Activated T-helper 1 cell treated with anti-CD3 and anti-CD28 coated beads, Interleukin-2, amount 50 U/mL, for 16 hours (primary cell): ENCODE measurements at regions not wholly inside any gene's neighbourhood (a gene's known extent, or its start where the extent isn't known, plus 50 kb on each side); places are given as distances from the start of the nearest gene placed in this dataset.
"Not testable (repeated sequence)": the region's sequence is repeated elsewhere in the genome, so short reads cannot be mapped to it uniquely, and the experiment has no call there.

Experiments
- DNase-seq, 2 donors: peaks; one replicate each; pipeline ENCODE4 v3.0.0-alpha.2; 2020; ENCODE audit warnings: low read depth in 1 of 2, low spot score in 1 of 2

DNA sequence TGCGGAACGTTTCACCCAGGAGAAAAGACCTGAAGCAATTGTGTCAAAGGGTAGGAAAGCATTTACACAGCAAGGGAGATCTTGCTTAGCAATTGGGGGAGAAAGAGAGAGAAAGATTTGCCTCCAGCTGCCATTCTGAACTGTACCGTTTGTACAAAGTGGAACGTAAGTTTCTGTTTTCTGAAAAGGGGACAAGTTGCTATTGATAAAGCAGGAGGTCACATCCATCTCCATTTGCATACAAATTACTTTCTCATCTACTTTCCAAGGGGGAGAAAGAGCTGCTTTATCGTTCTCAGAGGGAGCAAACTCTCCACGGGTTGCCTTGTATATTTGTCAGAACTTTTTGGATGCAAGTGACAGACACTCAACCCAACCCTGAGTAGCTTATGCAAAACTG lies 92.0 kb upstream of the CARD11 start:
- no peak for DNase-seq

DNA sequence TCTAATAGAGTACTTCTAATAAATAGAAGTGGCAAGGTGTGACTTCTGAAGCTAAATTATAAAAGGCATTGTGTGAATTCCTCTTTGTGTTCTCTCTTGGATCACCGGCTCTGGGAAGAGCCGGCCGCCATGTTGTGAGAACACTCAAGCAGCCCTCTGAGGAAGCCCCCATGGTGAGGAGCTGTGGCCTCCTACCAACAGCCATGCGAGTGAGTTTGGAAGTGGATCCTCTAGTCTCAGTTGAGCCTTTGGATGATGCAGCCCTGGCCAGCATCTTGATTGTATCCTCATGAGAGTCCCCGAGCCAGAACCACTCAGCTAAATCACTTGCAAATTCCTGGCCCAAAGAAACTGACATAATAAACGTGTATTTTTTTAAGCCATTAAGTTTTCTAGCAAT lies 94.5 kb upstream of the CARD11 start:
- no peak for DNase-seq

DNA sequence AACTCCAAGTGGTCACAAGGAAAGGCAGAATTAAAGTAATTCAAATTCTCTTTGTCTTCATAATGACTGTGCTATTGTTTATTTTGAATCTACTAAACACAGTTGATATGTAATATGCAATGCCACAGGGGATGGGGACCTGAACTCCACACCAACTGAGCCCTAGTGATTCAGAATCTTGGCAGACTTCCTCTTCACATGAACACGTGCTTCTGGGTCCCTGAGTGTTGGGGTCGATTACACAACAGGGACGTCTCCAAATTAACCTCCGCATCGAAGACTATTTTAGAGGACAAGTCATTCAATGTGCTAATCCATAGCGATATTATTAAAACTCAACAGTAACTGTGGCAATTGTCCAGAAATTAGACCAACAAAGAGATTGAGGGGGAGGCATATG lies 95.3 kb upstream of the CARD11 start:
- no peak for DNase-seq

DNA sequence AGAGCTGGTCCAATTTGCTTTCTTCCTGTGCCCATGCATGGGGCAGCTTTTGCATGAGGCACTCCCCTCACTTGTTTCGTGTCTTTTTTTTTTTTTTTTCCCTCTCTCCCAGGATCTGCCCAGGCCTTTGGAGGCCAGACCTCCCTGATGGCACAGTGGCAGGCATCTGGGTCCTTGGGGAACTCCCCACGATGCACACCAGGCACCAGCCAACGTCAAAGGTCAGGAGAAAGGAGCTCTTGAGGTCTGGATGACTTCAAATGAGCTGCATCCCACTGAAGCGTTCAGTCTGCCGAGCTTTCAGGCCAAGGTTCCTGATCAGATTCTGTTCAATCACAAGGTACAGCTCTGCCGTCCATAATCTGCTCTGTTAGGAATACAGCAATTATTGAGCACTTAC lies 97.2 kb upstream of the CARD11 start:
- no peak for DNase-seq

DNA sequence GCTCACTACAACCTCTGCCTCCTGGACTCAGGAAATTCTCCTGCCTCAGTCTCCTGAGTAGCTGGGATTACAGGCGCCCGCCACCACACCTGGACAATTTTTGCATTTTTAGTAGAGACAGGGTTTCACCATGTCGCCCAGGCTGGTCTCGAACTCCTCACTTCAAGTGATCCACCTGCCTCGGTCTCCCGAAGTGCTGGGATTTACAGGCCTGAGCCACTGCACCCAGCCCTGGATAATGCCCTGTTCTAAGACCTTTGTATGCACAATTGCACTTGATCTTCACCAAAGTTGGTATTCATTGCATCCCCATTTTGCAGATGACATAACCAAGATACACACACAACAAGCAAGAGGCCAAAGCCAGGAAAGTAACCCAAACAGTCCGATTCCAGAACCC lies 97.7 kb upstream of the CARD11 start:
- no peak for DNase-seq

DNA sequence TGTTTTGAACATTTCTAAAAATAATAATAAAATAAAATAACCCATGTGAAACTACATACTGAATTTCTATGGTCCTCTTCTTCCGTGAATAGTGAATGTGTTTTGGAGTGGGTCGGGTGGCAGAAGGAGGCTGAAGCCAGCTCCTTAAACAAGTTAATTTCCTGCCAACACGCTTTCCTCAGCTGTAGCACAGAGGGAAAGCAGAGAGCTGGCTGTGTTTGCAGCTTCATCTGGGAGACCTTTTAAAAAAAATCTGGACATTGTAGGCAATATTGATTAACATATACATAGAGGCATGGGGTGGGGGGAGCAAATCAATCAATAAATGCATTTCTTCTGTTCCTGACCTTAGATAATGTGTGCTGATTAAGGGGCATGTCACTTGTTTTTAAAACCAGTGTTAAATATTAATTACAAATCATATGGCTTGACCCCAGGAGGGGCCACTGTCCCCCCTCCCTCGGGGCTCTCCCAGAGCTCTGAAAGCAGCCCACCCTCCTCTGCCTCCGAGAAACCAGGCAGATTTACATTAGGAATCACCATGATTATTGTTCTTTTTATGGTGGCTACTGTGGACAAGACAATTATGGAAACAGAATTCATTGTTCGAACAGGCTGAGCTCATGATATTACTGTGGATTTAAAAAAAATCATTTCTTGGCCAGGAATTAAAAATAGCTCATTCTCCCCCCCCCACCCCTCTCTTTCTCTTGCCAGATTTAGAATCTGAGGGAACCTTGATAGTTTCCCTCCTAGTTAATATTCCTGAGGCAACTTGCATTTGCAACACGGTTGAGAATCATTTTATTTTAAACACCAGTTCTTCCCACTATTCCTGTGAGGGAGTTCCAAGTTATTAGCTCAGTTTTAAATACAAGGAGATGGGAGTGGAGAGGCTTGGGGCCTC lies 100.5 kb upstream of the CARD11 start:
- no peak for DNase-seq

DNA sequence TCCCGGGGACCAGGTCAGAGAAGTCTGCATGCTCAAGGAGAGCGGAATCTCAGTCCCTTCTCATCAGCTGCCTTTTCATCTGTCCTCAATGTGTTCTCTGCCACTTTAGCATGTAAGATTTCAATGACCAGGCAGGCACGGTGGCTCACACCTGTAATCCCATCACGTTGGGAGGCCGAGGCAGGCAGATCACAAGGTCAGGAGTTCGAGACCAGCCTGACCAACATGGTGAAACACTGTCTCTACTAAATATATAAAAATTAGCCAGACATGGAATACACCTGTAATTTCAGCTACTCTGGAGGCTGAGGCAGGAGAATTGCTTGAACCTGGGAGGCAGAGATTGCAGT lies 101.1 kb upstream of the CARD11 start:
- DNase-seq = not testable (repeated sequence)

DNA sequence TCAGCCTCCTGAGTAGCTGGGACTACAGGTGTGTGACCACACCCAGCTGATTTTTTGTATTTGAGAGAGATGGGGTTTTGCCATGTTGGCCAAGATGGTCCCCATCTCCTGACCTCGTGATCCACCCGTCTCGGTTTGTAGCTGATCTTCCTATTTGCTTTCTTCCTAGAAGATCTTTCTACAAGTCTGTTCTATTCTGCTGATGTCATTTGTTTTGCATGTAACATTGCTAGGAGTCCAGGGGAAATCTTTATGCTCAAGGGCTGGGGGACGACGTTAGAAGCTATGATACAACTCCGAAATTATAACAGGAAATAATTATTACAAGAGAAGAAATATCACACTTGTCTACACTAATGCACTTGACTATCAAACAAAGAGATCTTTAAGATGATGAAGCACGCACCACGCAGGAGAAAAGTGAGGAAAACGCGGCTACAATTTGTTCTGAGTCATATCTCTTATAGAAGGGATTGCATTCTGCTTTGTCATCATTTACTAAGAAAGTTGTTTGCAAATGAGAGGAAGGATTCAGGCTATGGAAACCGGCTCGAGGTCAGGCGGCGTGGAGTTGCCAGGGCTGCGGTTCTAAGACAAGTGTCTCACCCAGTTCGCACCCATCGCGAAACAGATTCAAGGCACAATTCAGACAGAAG lies 103.0 kb upstream of the CARD11 start:
- no peak for DNase-seq

DNA sequence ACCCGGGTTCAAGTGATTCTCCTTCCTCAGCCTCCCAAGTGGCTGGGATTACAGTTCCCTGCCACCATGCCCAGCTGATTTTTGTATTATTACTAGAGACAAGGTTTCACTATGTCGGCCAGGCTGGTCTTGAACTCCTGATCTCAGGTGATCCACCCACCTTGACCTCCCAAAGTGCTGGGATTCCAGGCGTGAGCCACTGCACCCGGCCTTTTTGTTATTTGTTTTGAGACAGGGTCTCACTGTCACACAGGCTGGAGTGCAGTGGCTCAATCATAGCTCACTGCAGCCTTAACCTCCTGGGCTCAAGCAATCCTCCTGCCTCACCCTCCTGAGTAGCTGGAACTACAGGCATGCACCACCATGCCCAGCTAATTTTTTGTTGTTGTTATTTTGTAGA lies 104.8 kb upstream of the CARD11 start:
- not testable (repeated sequence) for DNase-seq

DNA sequence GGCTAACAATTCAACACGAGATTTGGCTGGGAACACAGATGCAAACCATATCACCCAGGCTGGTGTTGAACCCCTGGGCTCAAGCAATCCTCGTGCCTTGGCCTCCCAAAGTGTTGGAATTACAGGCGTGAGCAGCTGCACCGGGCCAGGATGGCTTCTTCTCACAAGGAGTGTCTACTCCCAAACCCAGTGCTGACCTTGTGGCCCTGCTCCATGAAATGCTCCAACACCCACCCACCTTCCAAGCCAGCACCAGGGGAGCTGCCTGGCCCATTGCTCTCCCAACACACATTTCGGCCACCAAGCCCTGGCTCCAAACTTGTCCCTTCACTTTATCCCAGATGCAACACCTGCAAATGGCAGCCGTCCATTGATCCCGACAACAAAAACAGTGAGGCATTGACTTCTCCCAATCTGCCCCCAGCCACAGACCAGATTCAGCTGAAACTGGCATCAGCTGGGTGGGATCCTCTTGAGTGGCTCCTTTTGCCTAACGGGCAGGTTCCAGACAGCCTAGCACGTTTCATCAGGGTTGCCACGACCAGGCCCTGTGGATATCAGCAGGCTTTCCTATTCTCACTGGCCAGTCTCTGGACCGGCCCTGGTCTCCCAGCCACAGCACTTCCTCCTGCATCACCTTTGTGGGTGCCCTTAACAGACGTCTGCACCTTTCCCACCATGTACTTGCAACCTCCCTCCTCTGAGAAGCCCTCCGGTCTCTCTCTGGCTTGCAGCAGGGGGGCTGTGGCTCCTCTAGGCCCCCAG lies 105.7 kb upstream of the CARD11 start:
- no peak for DNase-seq

DNA sequence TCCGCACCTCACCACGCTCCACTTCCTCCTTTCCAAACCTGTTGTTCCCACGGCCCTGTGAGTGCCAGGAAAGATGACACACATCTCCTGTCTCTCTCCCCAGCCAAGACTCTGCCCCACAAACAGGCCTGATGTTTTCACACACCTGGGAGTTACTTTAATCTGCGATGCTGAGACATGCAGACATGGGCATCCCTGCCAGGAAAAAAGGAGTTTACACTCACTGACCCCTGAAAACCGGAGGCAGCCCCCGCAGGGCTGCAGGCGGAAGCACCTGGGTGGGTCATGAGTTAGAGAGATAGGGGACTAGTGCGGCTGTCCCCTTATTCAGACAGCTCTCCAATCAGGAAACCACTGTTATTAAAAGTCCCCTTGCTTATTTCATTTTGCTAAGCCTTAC lies 106.4 kb upstream of the CARD11 start:
- DNase-seq = no peak

DNA sequence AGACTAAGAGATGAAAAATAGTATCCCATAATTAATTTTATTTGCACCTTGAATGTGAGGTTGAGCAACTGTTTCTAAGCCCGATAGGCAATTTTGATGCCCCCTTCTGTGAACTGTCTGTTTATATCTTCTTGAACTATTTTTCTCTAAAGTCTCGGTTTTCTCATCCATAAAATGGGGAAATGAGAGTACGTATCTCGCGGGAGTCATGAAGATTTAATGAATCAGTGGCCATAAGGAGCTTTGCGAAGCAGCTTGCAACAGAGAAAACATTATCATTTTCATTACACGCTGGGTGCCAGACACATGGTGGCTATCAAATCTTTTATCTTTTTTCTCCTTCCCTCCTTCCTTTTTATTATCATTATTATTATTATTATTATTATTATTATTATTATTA lies 108.1 kb upstream of the CARD11 start:
- no peak for DNase-seq

DNA sequence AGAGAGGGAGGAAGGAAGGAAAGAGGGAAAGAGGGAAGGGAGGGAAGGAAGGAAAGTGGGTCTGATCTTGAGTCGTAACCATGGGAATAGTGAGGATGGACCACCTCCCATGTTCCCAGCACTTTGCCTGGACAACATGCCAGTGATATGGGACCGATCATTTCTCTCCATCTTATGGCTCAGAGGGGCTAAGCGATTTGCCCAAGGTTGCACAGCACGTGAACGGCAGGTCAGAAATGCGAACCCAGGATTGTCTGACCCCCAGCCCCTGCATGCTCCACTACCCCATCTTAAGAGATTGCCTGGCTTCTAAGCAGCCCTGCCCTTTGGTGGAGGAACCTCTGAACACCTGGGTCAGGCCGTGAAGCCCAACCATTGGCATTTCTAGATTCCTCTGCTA lies 109.0 kb upstream of the CARD11 start:
- no peak for DNase-seq

DNA sequence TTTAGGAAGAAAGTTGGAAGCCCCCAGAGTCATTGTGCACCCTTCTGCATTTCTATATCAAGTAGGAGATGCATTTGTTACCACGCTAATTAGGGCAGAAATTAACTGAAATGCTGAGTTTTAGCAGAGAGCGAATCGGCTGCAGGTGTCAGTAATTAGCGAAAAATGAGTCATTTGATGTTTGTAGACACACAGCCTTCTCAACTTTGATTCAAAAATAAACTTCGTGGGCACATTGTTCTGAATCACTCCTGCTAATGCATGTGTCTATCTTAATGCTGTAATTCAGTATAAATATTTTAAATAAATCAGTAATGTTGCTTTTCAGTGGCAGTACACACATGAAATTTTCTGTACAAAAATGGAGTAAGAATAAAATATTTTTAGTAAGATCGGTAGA lies 109.5 kb upstream of the CARD11 start:
- no peak for DNase-seq

DNA sequence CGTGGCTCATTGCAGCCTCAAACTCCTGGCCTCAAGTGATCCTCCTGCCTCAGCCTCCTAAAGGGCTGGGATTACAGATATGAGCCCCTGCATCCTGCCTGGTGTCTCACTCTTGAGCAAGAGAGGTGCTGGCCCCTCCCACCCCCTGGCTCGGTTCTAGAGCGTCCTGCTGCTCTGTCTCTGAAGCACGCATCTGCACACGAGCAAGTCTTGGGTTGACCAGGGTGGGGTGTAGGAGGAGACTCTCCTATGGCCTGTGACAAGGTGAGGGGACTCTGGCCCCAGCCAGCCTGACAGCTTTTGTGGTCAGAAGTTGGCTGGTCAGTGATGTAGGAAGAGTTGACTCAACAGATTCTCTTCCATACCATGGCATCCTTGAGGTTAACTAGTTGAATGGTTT lies 110.7 kb upstream of the CARD11 start:
- DNase-seq = no peak

DNA sequence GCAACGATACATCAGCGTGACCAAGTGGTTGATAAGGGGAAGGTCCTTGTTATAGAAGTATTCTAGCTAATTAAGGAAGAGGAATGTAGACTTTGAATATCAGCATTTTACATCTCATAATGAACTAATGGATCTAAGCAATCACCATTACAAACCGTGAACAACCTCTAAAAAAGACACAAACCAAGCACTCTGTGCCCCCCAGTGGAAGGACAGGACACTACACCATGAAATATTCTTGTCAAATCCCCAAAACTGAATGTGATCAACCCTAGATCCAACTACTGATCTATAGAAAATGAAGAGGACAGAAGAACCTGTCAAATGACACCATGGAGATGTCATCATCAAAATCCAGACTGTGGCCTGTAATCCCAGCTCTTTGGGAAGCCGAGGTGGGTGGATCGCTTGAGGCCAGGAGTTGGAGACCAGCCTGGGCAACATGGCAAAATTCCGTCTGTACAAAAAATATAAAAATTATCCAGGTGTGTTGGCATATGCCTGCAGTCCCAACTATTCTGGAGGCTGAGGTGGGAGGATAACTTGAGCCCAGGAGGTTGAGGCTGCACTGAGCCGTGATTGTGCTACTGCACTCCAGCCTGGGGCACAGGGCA lies 111.3 kb upstream of the CARD11 start:
- DNase-seq = peak in 1 of 2 donors; percentile 32

DNA sequence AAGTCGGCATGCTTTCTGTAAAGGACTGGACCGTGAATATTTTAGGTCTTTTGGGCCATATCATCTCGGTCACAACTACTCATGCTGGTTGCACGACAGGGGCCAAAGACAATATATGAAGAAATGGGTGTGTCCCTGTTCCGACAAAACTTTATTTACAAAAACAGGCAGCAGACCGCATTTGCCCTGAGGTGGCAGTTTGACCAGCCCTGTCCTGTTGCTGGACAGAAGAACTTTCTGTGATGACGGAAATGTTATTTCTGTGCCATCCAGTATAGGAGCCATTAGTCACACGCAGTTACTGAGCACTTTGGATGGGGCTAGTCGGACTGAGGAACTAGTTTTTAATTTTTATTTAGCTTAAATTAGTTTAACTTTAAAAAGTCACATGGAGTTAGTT lies 112.8 kb upstream of the CARD11 start:
- no peak for DNase-seq

DNA sequence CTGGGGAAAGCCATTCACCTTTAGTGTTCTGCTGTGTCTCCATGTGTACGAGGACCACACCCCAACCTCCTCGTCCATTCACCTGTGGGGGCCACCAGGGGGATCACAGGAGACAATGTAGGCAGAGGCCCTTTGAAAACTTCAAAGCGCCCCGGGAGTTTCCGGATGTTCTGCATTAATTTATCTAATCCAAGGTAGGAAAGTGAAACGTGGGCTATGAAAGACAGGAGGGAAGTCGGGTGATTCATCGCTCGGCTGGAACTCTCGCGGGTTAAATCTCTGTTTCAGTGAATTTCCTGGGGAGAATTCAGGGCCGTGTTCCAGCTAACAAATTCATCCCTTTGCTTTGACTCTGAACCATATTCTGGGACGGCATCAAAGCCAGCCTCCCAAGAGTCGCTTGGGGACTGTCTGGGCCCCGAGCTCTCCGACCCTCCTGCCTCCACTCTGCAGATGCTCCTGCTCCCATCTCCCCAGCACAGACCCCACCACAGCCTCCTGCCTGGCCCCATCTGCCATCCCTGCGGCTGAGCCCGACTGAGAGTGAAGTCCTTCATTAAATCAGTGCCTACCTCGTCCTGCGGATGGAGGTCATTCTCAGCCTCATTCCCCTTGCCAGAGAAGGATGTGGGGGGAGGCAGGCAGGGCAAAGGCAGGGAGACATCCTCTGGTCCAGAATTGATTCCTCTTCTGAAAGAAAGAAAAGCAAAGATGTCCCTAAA lies 114.1 kb upstream of the CARD11 start:
- DNase-seq = no peak

DNA sequence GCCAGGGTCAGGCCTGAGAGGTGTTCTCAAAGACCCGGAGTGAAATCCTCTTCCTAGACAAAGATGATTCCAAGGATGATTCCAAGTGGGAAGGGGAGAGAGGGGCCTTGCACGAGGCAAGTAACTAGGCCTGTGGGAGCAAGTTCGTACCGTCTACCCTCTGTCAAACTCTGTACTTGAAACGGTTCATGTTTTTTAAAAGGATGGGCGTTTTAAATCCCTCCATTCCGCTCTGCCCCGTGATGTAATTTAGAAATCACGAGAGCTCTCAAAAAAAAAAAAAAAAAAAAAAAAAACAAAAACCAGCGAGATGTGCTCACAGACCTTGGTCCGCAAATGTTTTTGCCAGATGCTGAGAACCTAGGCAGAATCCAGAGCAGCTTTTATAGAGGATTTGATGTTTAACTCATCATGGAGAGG lies 114.7 kb upstream of the CARD11 start:
- no peak for DNase-seq

DNA sequence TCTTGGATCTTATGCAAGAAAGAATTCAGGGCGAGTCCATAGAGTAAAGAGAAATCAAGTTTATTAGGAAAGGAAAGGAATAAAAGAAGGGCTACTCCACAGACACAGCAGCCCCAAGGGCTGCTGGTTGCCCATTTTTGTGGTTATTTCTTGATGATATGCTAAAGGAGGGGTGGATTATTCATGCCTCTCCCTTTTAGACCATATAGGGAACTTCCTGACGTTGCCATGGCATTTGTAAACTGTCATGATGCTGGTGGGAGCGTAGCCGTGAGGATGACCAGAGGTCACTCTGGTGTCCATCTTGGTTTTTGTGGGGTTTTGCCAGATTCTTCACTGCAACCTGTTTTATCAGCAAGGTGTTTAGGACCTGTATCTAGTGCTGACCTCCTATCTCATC lies 115.4 kb upstream of the CARD11 start:
- no peak for DNase-seq

DNA sequence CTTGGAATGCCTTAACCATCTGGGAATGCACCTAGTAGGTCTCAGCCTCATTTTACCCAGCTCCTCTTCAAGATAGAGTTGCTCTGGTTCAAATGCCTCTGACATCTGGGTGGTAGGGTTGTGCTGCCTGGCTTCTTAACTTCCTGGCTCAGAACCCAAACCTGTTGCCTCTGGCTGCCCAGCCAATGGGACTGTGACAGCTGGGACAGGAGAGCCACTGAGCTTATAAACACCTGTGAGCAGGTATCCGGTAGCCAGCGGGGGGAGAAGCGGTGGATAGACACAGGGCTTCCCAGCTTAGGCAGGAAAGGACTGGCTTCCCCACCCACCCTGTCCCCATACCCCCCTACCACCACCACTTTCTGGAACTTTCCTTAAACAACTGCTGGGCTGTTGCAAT lies 115.8 kb upstream of the CARD11 start:
- DNase-seq = no peak
